Muscle layer of duodenum (tissue), 2 donors: ENCODE measurements at regions not wholly inside any gene's neighbourhood (a gene's known extent, or its start where the extent isn't known, plus 50 kb on each side); places are given as distances from the start of the nearest gene placed in this dataset.
"Not testable (repeated sequence)": the region's sequence is repeated elsewhere in the genome, so short reads cannot be mapped to it uniquely, and the experiment has no call there.

Experiments
- H3K27ac ChIP-seq: one replicate; pipeline ENCODE4 v1.7.0; 2013; ENCODE audit warnings: mild to moderate bottlenecking, low read length
- H3K27me3 ChIP-seq: one replicate; pipeline ENCODE4 v1.7.0; 2013; ENCODE audit warnings: low read depth, mild to moderate bottlenecking, control low read depth, low read length
- H3K36me3 ChIP-seq, 2 donors: one replicate each; pipeline ENCODE4 v1.7.0; 2013; ENCODE audit warnings: low read length in 2 of 2, control low read depth in 1 of 2, mild to moderate bottlenecking in 1 of 2; ENCODE audit not compliant: insufficient read depth in 2 of 2, control insufficient read depth in 1 of 2
- H3K4me1 ChIP-seq, 2 donors: one replicate each; pipeline ENCODE4 v1.7.0; 2013; ENCODE audit warnings: low read length in 2 of 2, mild to moderate bottlenecking in 2 of 2, control low read depth in 1 of 2, moderate library complexity in 1 of 2; ENCODE audit not compliant: insufficient read depth in 2 of 2, control insufficient read depth in 1 of 2
- H3K4me3 ChIP-seq, 2 donors: one replicate each; pipeline ENCODE4 v1.7.0; 2013; ENCODE audit warnings: low read length in 2 of 2, low read depth in 1 of 2, mild to moderate bottlenecking in 1 of 2
- H3K9me3 ChIP-seq, 2 donors: one replicate each; pipeline ENCODE4 v1.7.0; 2013; ENCODE audit warnings: low read length in 2 of 2, control low read depth in 1 of 2, mild to moderate bottlenecking in 1 of 2; ENCODE audit not compliant: control insufficient read depth in 1 of 2
- donor health status: healthy.

GRCh38 chr18:67132919-67133318 is 383.6 kb downstream of the DSEL start:
- no peaks in the 10 kb centered on the region for H3K36me3 ChIP-seq
- H3K27me3 ChIP-seq: no peaks in the 10 kb centered on the region
- H3K27ac ChIP-seq: no peak overlapping the region
- H3K9me3 ChIP-seq: no peaks in the 10 kb centered on the region
- no peaks in the 10 kb centered on the region for H3K4me1 ChIP-seq
- H3K4me3 ChIP-seq: no peak overlapping the region

- Histone ChIP-seq H3K27me3 (no peaks in the 10 kb centered on the region), H3K36me3 (no peaks in the 10 kb centered on the region), H3K27ac (no peak overlapping the region), H3K9me3 (no peaks in the 10 kb centered on the region), H3K4me3 (no peak overlapping the region), H3K4me1 (no peaks in the 10 kb centered on the region)
Measured at GRCh38 chr18:67131498-67131897, 385.0 kb downstream of the DSEL start.

GRCh38 chr18:67126751-67127150 is 389.8 kb downstream of the DSEL start:
- H3K4me3 ChIP-seq, H3K4me1 ChIP-seq, H3K27me3 ChIP-seq, H3K27ac ChIP-seq, H3K36me3 ChIP-seq, H3K9me3 ChIP-seq: not testable (repeated sequence)

GRCh38 chr18:67123901-67124300 is 392.6 kb downstream of the DSEL start:
- H3K27ac ChIP-seq: no peak overlapping the region
- H3K9me3 ChIP-seq: no peaks in the 10 kb centered on the region
- no peak overlapping the region for H3K4me3 ChIP-seq
- H3K36me3 ChIP-seq: no peaks in the 10 kb centered on the region
- no peaks in the 10 kb centered on the region for H3K27me3 ChIP-seq
- no peaks in the 10 kb centered on the region for H3K4me1 ChIP-seq

- H3K4me1 ChIP-seq: no peaks in the 10 kb centered on the region
Measured at GRCh38 chr18:67117804-67118203, 398.7 kb downstream of the DSEL start.

GRCh38 chr18:67109535-67109934 is 407.0 kb downstream of the DSEL start:
- H3K9me3 ChIP-seq: no peaks in the 10 kb centered on the region
- no peaks in the 10 kb centered on the region for H3K36me3 ChIP-seq
- H3K27me3 ChIP-seq: no peaks in the 10 kb centered on the region
- H3K4me3 ChIP-seq: no peak overlapping the region
- H3K27ac ChIP-seq: no peak overlapping the region
- no peaks in the 10 kb centered on the region for H3K4me1 ChIP-seq

More at GRCh38 chr18:67117804-67118203, 398.7 kb downstream of the DSEL start:
- Histone ChIP-seq H3K27me3 (no peaks in the 10 kb centered on the region), H3K27ac (no peak overlapping the region), H3K9me3 (no peaks in the 10 kb centered on the region), H3K36me3 (no peaks in the 10 kb centered on the region), H3K4me3 (no peak overlapping the region)

GRCh38 chr18:67108894-67109293 is 407.6 kb downstream of the DSEL start:
- Histone ChIP-seq H3K9me3 (no peaks in the 10 kb centered on the region), H3K4me1 (no peaks in the 10 kb centered on the region), H3K27me3 (no peaks in the 10 kb centered on the region), H3K36me3 (no peaks in the 10 kb centered on the region), H3K4me3 (no peak overlapping the region), H3K27ac (no peak overlapping the region)

- no peaks in the 10 kb centered on the region for H3K4me1 ChIP-seq
- no peaks in the 10 kb centered on the region for H3K36me3 ChIP-seq
- H3K9me3 ChIP-seq: no peaks in the 10 kb centered on the region
- H3K27me3 ChIP-seq: no peaks in the 10 kb centered on the region
- H3K27ac ChIP-seq: no peak overlapping the region
- no peak overlapping the region for H3K4me3 ChIP-seq
Measured at GRCh38 chr18:67104700-67105284, 411.7 kb downstream of the DSEL start.

GRCh38 chr18:67094123-67094522 is 422.4 kb downstream of the DSEL start:
- Histone ChIP-seq H3K36me3 (no peaks in the 10 kb centered on the region), H3K27me3 (no peaks in the 10 kb centered on the region), H3K9me3 (no peaks in the 10 kb centered on the region), H3K27ac (no peak overlapping the region), H3K4me3 (no peak overlapping the region), H3K4me1 (no peaks in the 10 kb centered on the region)

GRCh38 chr18:67092141-67092540 is 424.4 kb downstream of the DSEL start:
- H3K9me3 ChIP-seq: no peaks in the 10 kb centered on the region
- H3K4me3 ChIP-seq: no peak overlapping the region
- H3K27ac ChIP-seq: no peak overlapping the region
- no peaks in the 10 kb centered on the region for H3K36me3 ChIP-seq
- no peaks in the 10 kb centered on the region for H3K27me3 ChIP-seq
- no peaks in the 10 kb centered on the region for H3K4me1 ChIP-seq

- Histone ChIP-seq H3K27ac (no peak overlapping the region), H3K36me3 (no peaks in the 10 kb centered on the region), H3K27me3 (no peaks in the 10 kb centered on the region), H3K4me3 (no peak overlapping the region), H3K9me3 (no peaks in the 10 kb centered on the region), H3K4me1 (no peaks in the 10 kb centered on the region)
Measured at GRCh38 chr18:67081482-67082211, 434.9 kb downstream of the DSEL start.

GRCh38 chr18:67080601-67081000 is 435.9 kb downstream of the DSEL start:
- no peak overlapping the region for H3K4me3 ChIP-seq
- no peaks in the 10 kb centered on the region for H3K36me3 ChIP-seq
- H3K27ac ChIP-seq: no peak overlapping the region
- no peaks in the 10 kb centered on the region for H3K4me1 ChIP-seq
- no peaks in the 10 kb centered on the region for H3K27me3 ChIP-seq
- H3K9me3 ChIP-seq: no peaks in the 10 kb centered on the region
